ENCODE measurements at regions not wholly inside any gene's neighbourhood (a gene's known extent, or its start where the extent isn't known, plus 50 kb on each side); places are given as distances from the start of the nearest gene placed in this dataset.

DNA sequence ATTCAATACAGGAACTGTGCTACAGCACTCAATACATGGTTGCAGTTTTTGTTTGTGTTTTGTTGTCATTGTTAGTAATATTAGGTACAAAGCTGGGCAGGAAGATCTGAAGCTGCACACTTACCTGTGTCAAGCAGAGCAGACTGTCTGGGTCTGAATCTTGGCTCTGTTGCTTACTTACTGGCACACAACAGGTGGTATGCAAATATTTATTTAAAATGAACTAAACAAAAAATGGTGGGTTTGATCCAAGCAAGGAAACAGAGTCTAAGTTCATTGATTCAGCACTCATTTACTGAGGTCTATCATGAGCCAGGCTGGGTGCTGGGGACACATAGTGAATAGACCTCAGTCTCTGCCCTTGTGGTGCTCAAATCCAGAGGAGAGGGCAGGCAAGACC, 230.4 kb downstream of the OMA1 start:
- no peak for DNase-seq (ENCODE audit: low read depth)
- TF ChIP-seq CTCF (IDR thresholded peaks at IDR 0.05; ENCODE audit: low read length, missing control alignments), result no peak

DNA sequence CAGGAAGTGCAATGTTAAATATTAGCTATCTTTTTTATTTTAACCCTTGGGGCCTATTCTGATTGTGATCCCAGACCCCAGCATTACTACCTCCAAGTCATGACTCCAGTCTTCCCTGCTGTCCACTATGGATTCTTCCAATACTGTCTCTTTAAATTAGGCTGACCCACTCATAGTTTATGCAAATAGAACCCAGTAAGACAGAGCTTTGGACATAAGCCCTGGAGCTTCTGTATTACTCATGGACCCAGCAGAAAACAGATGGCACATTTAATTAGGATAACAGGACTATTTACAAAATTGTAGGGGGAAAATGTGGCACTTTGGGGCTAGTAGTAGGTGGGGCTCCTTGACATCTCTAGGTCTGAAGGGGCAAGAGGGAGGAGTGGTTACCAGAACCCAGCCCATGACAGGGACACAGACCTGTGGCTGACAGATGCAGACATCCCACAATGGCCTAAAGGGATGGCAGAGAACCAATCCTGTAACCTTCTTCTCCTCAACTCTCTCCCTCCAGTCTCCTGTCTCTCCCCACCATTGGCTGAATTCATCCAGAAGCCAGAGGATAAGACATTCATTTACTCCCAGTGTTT, 233.5 kb downstream of the OMA1 start:
- H3K4me3 ChIP-seq (replicated peaks; ENCODE audit: low read depth, low read length), result no peak overlapping the region

More for the DNA sequence above, 230.4 kb downstream of the OMA1 start:
- no peak overlapping the region for H3K4me3 ChIP-seq (replicated peaks; ENCODE audit: low read depth, low read length)

GRCh38 chr1:58312461-58312860, 234.1 kb downstream of the OMA1 start:
- DNase-seq (ENCODE audit: low read depth), result no peak
- no peak for TF ChIP-seq CTCF (IDR thresholded peaks at IDR 0.05; ENCODE audit: low read length, missing control alignments)
- H3K4me3 ChIP-seq (replicated peaks; ENCODE audit: low read depth, low read length), result no peak overlapping the region

More for the DNA sequence above, 233.5 kb downstream of the OMA1 start:
- TF ChIP-seq CTCF (IDR thresholded peaks at IDR 0.05; ENCODE audit: low read length, missing control alignments), result no peak
- no peak for DNase-seq (ENCODE audit: low read depth)

DNA sequence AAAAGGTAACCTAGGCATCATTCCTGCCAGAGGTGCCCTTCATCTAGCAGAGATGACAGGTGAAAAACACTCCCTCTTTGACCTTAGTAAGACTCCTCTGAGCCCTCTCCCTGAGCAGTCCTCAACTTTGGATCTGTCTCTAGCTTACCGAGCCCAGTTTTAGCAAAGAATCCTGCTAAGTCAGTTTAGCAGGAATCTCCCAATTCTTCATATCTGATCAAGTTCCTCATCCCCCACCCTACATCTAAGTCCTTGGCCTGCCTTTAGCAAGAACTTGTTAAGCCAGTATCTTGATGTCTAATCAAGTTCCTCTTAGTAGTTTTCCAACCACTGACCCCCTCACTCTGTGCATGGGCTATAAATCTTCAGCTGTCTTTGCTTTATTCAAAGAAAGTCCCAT, 235.6 kb downstream of the OMA1 start:
- no peak for TF ChIP-seq CTCF (IDR thresholded peaks at IDR 0.05; ENCODE audit: low read length, missing control alignments)
- no peak for DNase-seq (ENCODE audit: low read depth)
- no peak overlapping the region for H3K4me3 ChIP-seq (replicated peaks; ENCODE audit: low read depth, low read length)

DNA sequence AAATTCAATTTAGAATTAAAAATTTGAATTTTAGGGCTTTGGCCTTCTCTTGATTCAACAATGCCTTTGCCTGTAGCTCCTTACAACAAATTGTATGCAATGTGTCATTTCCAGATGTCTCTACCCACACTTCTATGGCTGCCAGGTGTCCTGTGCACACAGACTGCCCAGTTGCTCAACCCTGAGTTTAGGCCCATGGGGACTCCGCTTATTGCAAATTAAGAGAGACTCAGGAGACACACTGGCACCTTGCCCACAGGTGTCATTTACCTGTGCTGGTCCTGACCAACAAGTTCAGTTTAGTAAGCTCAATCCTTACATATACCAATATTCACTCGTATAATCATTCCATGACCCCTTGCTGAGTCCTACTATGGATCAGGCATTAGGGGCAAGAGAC, 236.1 kb downstream of the OMA1 start:
- H3K4me3 ChIP-seq (replicated peaks; ENCODE audit: low read depth, low read length), result no peak overlapping the region
- DNase-seq (ENCODE audit: low read depth), result no peak
- TF ChIP-seq CTCF (IDR thresholded peaks at IDR 0.05; ENCODE audit: low read length, missing control alignments), result no peak

DNA sequence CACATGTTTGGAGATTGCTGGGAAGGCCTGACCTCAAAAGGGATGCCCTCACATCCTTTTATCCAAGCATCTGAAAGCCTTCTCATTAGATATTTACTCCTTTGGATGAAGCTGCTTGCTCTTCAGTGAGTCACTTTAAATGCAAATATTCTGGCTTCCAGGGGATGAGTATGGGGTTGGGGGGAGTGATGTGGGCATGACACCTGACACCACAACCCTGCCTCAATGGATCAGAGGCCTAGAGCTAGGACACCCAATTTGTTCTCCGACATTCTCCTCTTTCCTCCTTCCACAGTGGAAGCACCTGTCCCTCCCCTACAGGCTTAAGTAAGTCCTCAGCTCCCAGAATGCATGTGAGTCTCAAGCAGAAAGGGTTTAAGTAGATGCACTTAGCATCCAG, 238.3 kb downstream of the OMA1 start:
- no peak overlapping the region for H3K4me3 ChIP-seq (replicated peaks; ENCODE audit: low read depth, low read length)
- DNase-seq (ENCODE audit: low read depth), result no peak
- no peak for TF ChIP-seq CTCF (IDR thresholded peaks at IDR 0.05; ENCODE audit: low read length, missing control alignments)

DNA sequence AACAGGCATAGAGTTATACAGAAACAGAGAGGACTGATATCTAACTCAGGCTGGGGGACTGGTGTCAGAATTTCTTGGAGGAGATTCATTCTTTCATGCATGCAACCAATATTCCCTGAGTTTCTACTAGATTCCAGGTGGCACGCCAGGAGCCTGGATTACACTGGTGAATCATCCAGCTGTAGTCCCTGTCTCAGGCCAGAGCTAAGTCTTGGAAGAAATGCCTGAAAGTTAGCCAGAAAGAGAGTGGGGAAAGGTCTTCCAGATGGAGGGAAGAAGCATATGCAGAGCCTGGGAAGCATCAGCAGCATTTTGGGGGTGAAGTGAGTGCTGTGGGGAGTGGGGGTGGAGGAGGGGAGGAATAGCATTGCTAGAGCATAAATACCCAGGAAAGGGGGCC, 239.1 kb downstream of the OMA1 start:
- TF ChIP-seq CTCF (IDR thresholded peaks at IDR 0.05; ENCODE audit: low read length, missing control alignments), result no peak
- H3K4me3 ChIP-seq (replicated peaks; ENCODE audit: low read depth, low read length), result no peak overlapping the region
- no peak for DNase-seq (ENCODE audit: low read depth)
